ENCODE measurements at regions not wholly inside any gene's neighbourhood (a gene's known extent, or its start where the extent isn't known, plus 50 kb on each side); places are given as distances from the start of the nearest gene placed in this dataset.

DNA sequence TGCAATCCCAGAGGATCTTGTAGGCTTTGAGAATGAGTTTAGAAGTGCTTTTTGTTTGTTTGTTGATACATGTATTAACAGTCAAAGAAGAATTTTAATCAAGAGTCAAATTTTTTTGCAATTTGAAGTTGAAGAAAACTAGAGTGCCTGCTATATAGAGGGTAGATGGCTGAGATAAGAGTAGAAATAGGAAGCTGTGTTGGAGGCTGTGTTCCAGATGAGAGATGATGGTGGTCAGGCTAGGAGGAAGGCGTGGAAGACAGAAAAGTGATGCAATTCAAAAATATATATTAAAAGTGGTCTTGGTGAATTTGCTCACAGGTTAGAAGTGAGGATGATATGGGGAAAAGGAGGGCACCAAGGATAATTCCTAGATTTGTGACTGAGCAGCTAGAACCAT, 978.3 kb downstream of the BCL11A start:
- TF ChIP-seq, protein P1, sequence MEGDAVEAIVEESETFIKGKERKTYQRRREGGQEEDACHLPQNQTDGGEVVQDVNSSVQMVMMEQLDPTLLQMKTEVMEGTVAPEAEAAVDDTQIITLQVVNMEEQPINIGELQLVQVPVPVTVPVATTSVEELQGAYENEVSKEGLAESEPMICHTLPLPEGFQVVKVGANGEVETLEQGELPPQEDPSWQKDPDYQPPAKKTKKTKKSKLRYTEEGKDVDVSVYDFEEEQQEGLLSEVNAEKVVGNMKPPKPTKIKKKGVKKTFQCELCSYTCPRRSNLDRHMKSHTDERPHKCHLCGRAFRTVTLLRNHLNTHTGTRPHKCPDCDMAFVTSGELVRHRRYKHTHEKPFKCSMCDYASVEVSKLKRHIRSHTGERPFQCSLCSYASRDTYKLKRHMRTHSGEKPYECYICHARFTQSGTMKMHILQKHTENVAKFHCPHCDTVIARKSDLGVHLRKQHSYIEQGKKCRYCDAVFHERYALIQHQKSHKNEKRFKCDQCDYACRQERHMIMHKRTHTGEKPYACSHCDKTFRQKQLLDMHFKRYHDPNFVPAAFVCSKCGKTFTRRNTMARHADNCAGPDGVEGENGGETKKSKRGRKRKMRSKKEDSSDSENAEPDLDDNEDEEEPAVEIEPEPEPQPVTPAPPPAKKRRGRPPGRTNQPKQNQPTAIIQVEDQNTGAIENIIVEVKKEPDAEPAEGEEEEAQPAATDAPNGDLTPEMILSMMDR (IDR thresholded peaks at IDR 0.05), result no peak
- no peak for TF ChIP-seq POLR2A (IDR thresholded peaks at IDR 0.05)
- TF ChIP-seq POLR2AphosphoS5 (IDR thresholded peaks at IDR 0.05), result no peak
